ENCODE measurements at regions not wholly inside any gene's neighbourhood (a gene's known extent, or its start where the extent isn't known, plus 50 kb on each side); places are given as distances from the start of the nearest gene placed in this dataset.

GRCh38 chr7:42625421-42625820 is 286.4 kb downstream of the C7orf25 start:
- no peak for DNase-seq (ENCODE audit: low spot score, unreplicated experiment)
- H3K4me1 Mint-ChIP-seq (ENCODE audit: low read depth) = no peaks in the 10 kb centered on the region
- TF ChIP-seq CTCF (IDR thresholded peaks at IDR 0.05; ENCODE audit: unreplicated experiment) = no peak
- no peak overlapping the region for H3K27ac Mint-ChIP-seq
- H3K4me3 Mint-ChIP-seq (ENCODE audit: low read depth) = no peak overlapping the region
- H3K36me3 Mint-ChIP-seq (ENCODE audit: insufficient read depth) = no peaks in the 10 kb centered on the region
- H3K9me3 Mint-ChIP-seq (ENCODE audit: low read depth) = no peaks in the 10 kb centered on the region
- H3K27me3 Mint-ChIP-seq = no peaks in the 10 kb centered on the region

GRCh38 chr7:42624471-42624870 is 287.4 kb downstream of the C7orf25 start:
- Mint-ChIP-seq H3K27ac (no peak overlapping the region), H3K4me1 (ENCODE audit: low read depth) (no peaks in the 10 kb centered on the region), H3K27me3 (no peaks in the 10 kb centered on the region), H3K4me3 (ENCODE audit: low read depth) (no peak overlapping the region), H3K36me3 (ENCODE audit: insufficient read depth) (no peaks in the 10 kb centered on the region), H3K9me3 (ENCODE audit: low read depth) (no peaks in the 10 kb centered on the region)
- DNase-seq (ENCODE audit: low spot score, unreplicated experiment) = no peak
- TF ChIP-seq CTCF (IDR thresholded peaks at IDR 0.05; ENCODE audit: unreplicated experiment) = no peak

- Mint-ChIP-seq H3K4me3 (ENCODE audit: low read depth) (no peak overlapping the region), H3K36me3 (ENCODE audit: insufficient read depth) (no peaks in the 10 kb centered on the region), H3K27me3 (no peaks in the 10 kb centered on the region), H3K27ac (no peak overlapping the region), H3K4me1 (ENCODE audit: low read depth) (no peaks in the 10 kb centered on the region), H3K9me3 (ENCODE audit: low read depth) (no peaks in the 10 kb centered on the region)
- DNase-seq (ENCODE audit: low spot score, unreplicated experiment) = no peak
- TF ChIP-seq CTCF (IDR thresholded peaks at IDR 0.05; ENCODE audit: unreplicated experiment) = no peak
Measured at GRCh38 chr7:42621543-42622219, 290.2 kb downstream of the C7orf25 start.

DNA sequence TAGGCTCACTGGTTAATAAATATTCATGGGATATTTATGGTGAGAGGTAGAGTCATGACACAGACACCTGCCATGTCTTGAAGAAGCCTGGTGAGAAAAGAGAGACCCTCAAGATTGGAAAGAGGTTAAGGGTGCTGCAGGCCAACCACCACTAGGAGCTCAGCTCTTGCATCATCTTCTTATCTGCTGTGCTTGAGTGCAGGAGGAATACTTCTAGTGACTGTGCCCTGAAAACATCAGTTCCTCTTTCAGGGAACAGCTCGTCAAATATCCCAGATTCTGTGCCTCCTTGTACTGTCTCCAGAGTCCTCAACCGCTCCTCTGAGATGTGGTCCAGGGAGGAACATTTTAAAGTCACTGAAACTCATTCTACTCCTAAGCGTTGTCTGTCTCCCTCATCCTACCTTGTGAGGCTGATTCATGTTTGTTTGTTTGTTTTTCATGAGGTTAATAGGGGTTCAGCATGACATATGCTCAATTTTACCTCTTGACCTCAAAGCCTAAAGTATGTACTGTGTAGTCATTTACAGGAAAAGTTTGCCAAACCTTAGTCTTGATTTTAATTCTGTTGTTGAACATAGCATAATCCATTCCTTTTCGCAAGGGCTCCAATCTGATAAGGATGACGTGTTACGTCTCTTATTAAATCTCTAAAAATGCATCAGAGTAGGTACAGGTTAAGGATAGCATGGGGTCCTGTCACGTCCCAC is 293.1 kb downstream of the C7orf25 start:
- no peak for DNase-seq (ENCODE audit: low spot score, unreplicated experiment)
- Mint-ChIP-seq H3K27ac (no peak overlapping the region), H3K27me3 (no peaks in the 10 kb centered on the region), H3K4me1 (ENCODE audit: low read depth) (no peaks in the 10 kb centered on the region), H3K4me3 (ENCODE audit: low read depth) (no peak overlapping the region), H3K9me3 (ENCODE audit: low read depth) (no peaks in the 10 kb centered on the region), H3K36me3 (ENCODE audit: insufficient read depth) (no peaks in the 10 kb centered on the region)
- TF ChIP-seq CTCF (IDR thresholded peaks at IDR 0.05; ENCODE audit: unreplicated experiment) = no peak

- peak; percentile 18 for DNase-seq (ENCODE audit: low spot score, unreplicated experiment)
- H3K27ac Mint-ChIP-seq = no peak overlapping the region
- no peak overlapping the region for H3K4me3 Mint-ChIP-seq (ENCODE audit: low read depth)
- no peaks in the 10 kb centered on the region for H3K9me3 Mint-ChIP-seq (ENCODE audit: low read depth)
- peak; percentile 41 for TF ChIP-seq CTCF (IDR thresholded peaks at IDR 0.05; ENCODE audit: unreplicated experiment)
- no peaks in the 10 kb centered on the region for H3K27me3 Mint-ChIP-seq
- H3K36me3 Mint-ChIP-seq (ENCODE audit: insufficient read depth) = no peaks in the 10 kb centered on the region
- no peaks in the 10 kb centered on the region for H3K4me1 Mint-ChIP-seq (ENCODE audit: low read depth)
Measured at GRCh38 chr7:42617806-42618457, 293.9 kb downstream of the C7orf25 start.
